ENCODE measurements at regions not wholly inside any gene's neighbourhood (a gene's known extent, or its start where the extent isn't known, plus 50 kb on each side); places are given as distances from the start of the nearest gene placed in this dataset.

GRCh38 chr16:6603780-6604325 lies 728.8 kb upstream of the RBFOX1 start:
- TF ChIP-seq POLR2AphosphoS5 (IDR thresholded peaks at IDR 0.05; ENCODE audit: insufficient read depth, low read depth, low read length) = no peak
- no peak for TF ChIP-seq EZH2 (IDR thresholded peaks at IDR 0.05; ENCODE audit: borderline replicate concordance, low read depth, low read length, severe bottlenecking)
- no peak for TF ChIP-seq JUN (IDR thresholded peaks at IDR 0.05; ENCODE audit: borderline replicate concordance, insufficient read depth, insufficient read length, low read depth)
- no peak for TF ChIP-seq CTCF (IDR thresholded peaks at IDR 0.05; ENCODE audit: extremely low read depth in 1 of 2, insufficient read depth in 1 of 2, low read depth in 1 of 2, low read length in 2 of 2)
- no peak for TF ChIP-seq FOS (IDR thresholded peaks at IDR 0.05; ENCODE audit: borderline replicate concordance, insufficient read depth, low read length)
- no peak for TF ChIP-seq GATA2 (IDR thresholded peaks at IDR 0.05; ENCODE audit: insufficient read depth, insufficient read length, low read depth, low read length)
